Neuronal stem cell (in vitro differentiated cells): ENCODE measurements at regions not wholly inside any gene's neighbourhood (a gene's known extent, or its start where the extent isn't known, plus 50 kb on each side); places are given as distances from the start of the nearest gene placed in this dataset.

Experiments used
- DNase-seq: peaks from one replicate; pipeline ENCODE4 v3.0.0-alpha.2; 2013; ENCODE audit warnings: low spot score
- H2AFZ ChIP-seq: one replicate; pipeline ENCODE4 v1.6.1; 2013; ENCODE audit warnings: mild to moderate bottlenecking, low read length, inconsistent platforms
- H2AK5ac ChIP-seq: 2 replicates; pipeline ENCODE4 v1.6.1; 2013; ENCODE audit warnings: low read depth, mild to moderate bottlenecking, inconsistent platforms, low read length, moderate library complexity, mixed read lengths
- H2BK120ac ChIP-seq: 2 replicates; pipeline ENCODE4 v1.6.1; 2013; ENCODE audit warnings: low read depth, mild to moderate bottlenecking, inconsistent platforms, low read length, moderate library complexity, mixed read lengths
- H2BK12ac ChIP-seq: one replicate; pipeline ENCODE4 v1.6.1; 2013; ENCODE audit warnings: low read length, inconsistent platforms
- H2BK15ac ChIP-seq: 2 replicates; pipeline ENCODE4 v1.6.1; 2013; ENCODE audit warnings: mild to moderate bottlenecking, low read length, inconsistent platforms, mixed read lengths
- H2BK5ac ChIP-seq: one replicate; pipeline ENCODE4 v1.6.1; 2013; ENCODE audit warnings: inconsistent platforms, mild to moderate bottlenecking, low read length, moderate library complexity
- H3K14ac ChIP-seq: one replicate; pipeline ENCODE4 v1.6.1; 2013; ENCODE audit warnings: low read length, inconsistent platforms
- H3K18ac ChIP-seq: 2 replicates; pipeline ENCODE4 v1.6.1; 2013; ENCODE audit warnings: low read length, inconsistent platforms
- H3K23ac ChIP-seq: 2 replicates; pipeline ENCODE4 v1.6.1; 2013; ENCODE audit warnings: low read depth, mild to moderate bottlenecking, mixed read lengths, low read length, inconsistent platforms; ENCODE audit not compliant: poor library complexity
- H3K27ac ChIP-seq: replicated peaks from 3 replicates; pipeline ENCODE4 v1.5.1; 2013; ENCODE audit warnings: low read length, inconsistent platforms
- H3K27me3 ChIP-seq, 3 experiments: 2 replicates each; pipeline ENCODE4 v1.6.1; 2013; ENCODE audit warnings: low read length in 3 of 3, mild to moderate bottlenecking in 2 of 3, inconsistent platforms in 1 of 3, low read depth in 1 of 3, mixed read lengths in 1 of 3, moderate library complexity in 1 of 3; ENCODE audit not compliant: control insufficient read depth in 3 of 3, insufficient read depth in 3 of 3
- H3K36me3 ChIP-seq, 2 donors: replicated peaks in 1 of 2; 2 replicates each; pipeline ENCODE4 v1.6.1; 2013; ENCODE audit warnings: low read length in 2 of 2; ENCODE audit not compliant: control insufficient read depth in 2 of 2, insufficient read depth in 2 of 2
- H3K4ac ChIP-seq: 2 replicates; pipeline ENCODE4 v1.6.1; 2013; ENCODE audit warnings: inconsistent platforms, mild to moderate bottlenecking, low read length, moderate library complexity
- H3K4me1 ChIP-seq, 2 donors: 1 replicate in 1 of 2; 2 replicates in 1 of 2; pipeline ENCODE4 v1.6.1; 2013; ENCODE audit warnings: low read length in 2 of 2, low read depth in 1 of 2; ENCODE audit not compliant: control insufficient read depth in 2 of 2, insufficient read depth in 1 of 2
- H3K4me2 ChIP-seq: one replicate; pipeline ENCODE4 v1.6.1; 2013; ENCODE audit warnings: mild to moderate bottlenecking, low read length, inconsistent platforms; ENCODE audit not compliant: insufficient read depth, poor library complexity, severe bottlenecking
- H3K4me3 ChIP-seq, 2 donors: 2 replicates each; pipeline ENCODE4 v1.5.1; 2013; ENCODE audit warnings: low read length in 2 of 2, mild to moderate bottlenecking in 2 of 2, inconsistent platforms in 1 of 2, moderate library complexity in 1 of 2
- H3K79me1 ChIP-seq: one replicate; pipeline ENCODE4 v1.6.1; 2013; ENCODE audit warnings: low read depth, mild to moderate bottlenecking, inconsistent platforms, low read length, moderate library complexity
- H3K9ac ChIP-seq: one replicate; pipeline ENCODE4 v1.6.1; 2013; ENCODE audit warnings: mild to moderate bottlenecking, low read depth, low read length, inconsistent platforms; ENCODE audit not compliant: poor library complexity
- H3K9me3 ChIP-seq, 2 donors: replicated peaks in 1 of 2; 2 replicates each; pipeline versions ENCODE3 to v1.6.1; 2013; ENCODE audit warnings: low read length in 2 of 2, mild to moderate bottlenecking in 2 of 2, inconsistent platforms in 1 of 2, low read depth in 1 of 2, mixed read lengths in 1 of 2, moderate library complexity in 1 of 2; ENCODE audit not compliant: control insufficient read depth in 2 of 2, insufficient read depth in 1 of 2
- H4K8ac ChIP-seq: one replicate; pipeline ENCODE4 v1.6.1; 2013; ENCODE audit warnings: low read depth, mild to moderate bottlenecking, inconsistent platforms, low read length, moderate library complexity
- H4K91ac ChIP-seq: one replicate; pipeline ENCODE4 v1.6.1; 2013; ENCODE audit warnings: low read length, low read depth, mild to moderate bottlenecking, inconsistent platforms; ENCODE audit not compliant: poor library complexity
- WGBS, 2 donors: extraction: QIAGEN DNeasy Blood & Tissue Kit; methylation state at CpG; one replicate each; pipeline ENCODE4 v1.1.7; 2013; ENCODE audit warnings: missing lambda C conversion rate in 2 of 2, mixed read lengths in 1 of 2; ENCODE audit not compliant: insufficient read length in 2 of 2, insufficient replicate concordance in 1 of 2; ENCODE audit errors: extremely low coverage in 2 of 2; 5-methylcytosine and 5-hydroxymethylcytosine counted together

DNA sequence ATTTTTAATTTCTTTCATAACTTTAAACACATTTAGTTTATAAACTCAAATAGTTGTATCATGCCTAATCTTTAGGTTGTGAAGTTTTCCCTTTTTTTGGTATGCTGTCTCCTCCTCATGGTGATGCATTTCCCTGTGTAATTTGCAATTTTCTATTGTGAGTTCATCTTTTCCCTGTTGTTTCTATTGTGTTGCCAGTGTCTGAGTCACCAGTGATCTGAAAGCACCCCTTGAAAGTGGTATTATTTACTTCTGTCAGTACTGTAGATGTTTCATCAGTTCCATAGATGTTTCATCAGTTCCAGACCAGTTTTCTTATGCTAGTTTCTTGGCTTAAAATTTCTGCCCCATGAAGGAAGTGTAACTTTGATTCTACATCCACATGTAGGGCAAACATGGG lies 80.6 kb downstream of the OXSM start:
- H2BK15ac ChIP-seq, result no peak overlapping the region
- no peak for DNase-seq
- no peak overlapping the region for H3K23ac ChIP-seq
- no peak overlapping the region for H2BK12ac ChIP-seq
- no peak overlapping the region for H2AFZ ChIP-seq
- no peak overlapping the region for H2AK5ac ChIP-seq
- H2BK5ac ChIP-seq, result no peak overlapping the region
- H3K4me2 ChIP-seq, result no peak overlapping the region
- no peaks in the 10 kb centered on the region for H3K27me3 ChIP-seq
- H3K4me1 ChIP-seq, result no peaks in the 10 kb centered on the region
- no peak overlapping the region for H3K14ac ChIP-seq
- no peaks in the 10 kb centered on the region for H3K79me1 ChIP-seq
- no peaks in the 10 kb centered on the region for H3K9me3 ChIP-seq
- no peak overlapping the region for H3K4me3 ChIP-seq
- no peak overlapping the region for H3K18ac ChIP-seq
- no peak overlapping the region for H3K4ac ChIP-seq
- no peak overlapping the region for H4K91ac ChIP-seq
- H4K8ac ChIP-seq, result no peak overlapping the region
- no peak overlapping the region for H3K9ac ChIP-seq
- H3K36me3 ChIP-seq, result no peaks in the 10 kb centered on the region
- H3K27ac ChIP-seq, result no peak overlapping the region
- no peak overlapping the region for H2BK120ac ChIP-seq

GRCh38 chr3:25872200-25872877 lies 82.4 kb downstream of the OXSM start:
- no peak overlapping the region for H2BK12ac ChIP-seq
- no peak overlapping the region for H3K9ac ChIP-seq
- no peaks in the 10 kb centered on the region for H3K9me3 ChIP-seq
- H2BK120ac ChIP-seq, result no peak overlapping the region
- H4K91ac ChIP-seq, result no peak overlapping the region
- H3K4me2 ChIP-seq, result no peak overlapping the region
- no peaks in the 10 kb centered on the region for H3K4me1 ChIP-seq
- no peak overlapping the region for H3K27ac ChIP-seq
- H3K4ac ChIP-seq, result no peak overlapping the region
- H4K8ac ChIP-seq, result no peak overlapping the region
- H2AFZ ChIP-seq, result no peak overlapping the region
- no peak for DNase-seq
- H3K36me3 ChIP-seq, result no peaks in the 10 kb centered on the region
- H3K4me3 ChIP-seq, result no peak overlapping the region
- no CpG with 5 or more reads among the region's 3 CpGs for WGBS, 2 donors
- no peak overlapping the region for H3K23ac ChIP-seq
- H3K18ac ChIP-seq, result no peak overlapping the region
- H2BK15ac ChIP-seq, result no peak overlapping the region
- H3K14ac ChIP-seq, result no peak overlapping the region
- H3K27me3 ChIP-seq, result no peaks in the 10 kb centered on the region
- H2AK5ac ChIP-seq, result no peak overlapping the region
- no peak overlapping the region for H2BK5ac ChIP-seq
- H3K79me1 ChIP-seq, result peaks cover 2% of the 10 kb centered on the region

DNA sequence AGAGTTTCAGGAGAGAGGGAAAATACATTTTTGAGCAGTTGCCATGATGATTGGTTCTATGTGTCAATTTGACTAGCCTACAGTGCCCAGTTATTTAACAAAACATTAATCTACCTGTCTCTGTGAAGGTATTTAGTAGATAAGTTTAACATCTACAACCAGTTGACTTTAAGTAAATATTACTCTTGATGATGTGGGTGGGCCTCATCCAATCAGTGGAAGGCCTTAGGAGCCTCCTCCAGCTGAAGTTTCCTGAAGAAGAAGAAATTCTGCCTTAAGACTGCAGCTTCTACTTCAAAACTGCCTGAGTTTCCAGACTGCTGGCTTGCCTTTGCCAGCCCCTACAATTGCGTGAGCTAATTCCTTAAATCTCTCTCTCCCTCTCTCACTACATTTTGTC lies 93.6 kb downstream of the OXSM start:
- Histone ChIP-seq H3K79me1 (no peaks in the 10 kb centered on the region), H2BK15ac (no peak overlapping the region), H4K91ac (no peak overlapping the region), H2AK5ac (no peak overlapping the region), H3K27ac (no peak overlapping the region), H3K4me1 (no peaks in the 10 kb centered on the region), H4K8ac (no peak overlapping the region), H3K14ac (no peak overlapping the region), H3K4ac (no peak overlapping the region), H2BK12ac (no peak overlapping the region), H2BK5ac (no peak overlapping the region), H3K36me3 (no peaks in the 10 kb centered on the region), H3K23ac (no peak overlapping the region), H3K18ac (no peak overlapping the region), H3K4me2 (no peak overlapping the region), H3K9ac (no peak overlapping the region), H3K4me3 (no peak overlapping the region), H3K27me3 (no peaks in the 10 kb centered on the region), H3K9me3 (no peaks in the 10 kb centered on the region), H2BK120ac (no peak overlapping the region), H2AFZ (no peak overlapping the region)
- WGBS, 2 donors, result no CpG with 5 or more reads among the region's 1 CpG
- DNase-seq, result no peak

DNA sequence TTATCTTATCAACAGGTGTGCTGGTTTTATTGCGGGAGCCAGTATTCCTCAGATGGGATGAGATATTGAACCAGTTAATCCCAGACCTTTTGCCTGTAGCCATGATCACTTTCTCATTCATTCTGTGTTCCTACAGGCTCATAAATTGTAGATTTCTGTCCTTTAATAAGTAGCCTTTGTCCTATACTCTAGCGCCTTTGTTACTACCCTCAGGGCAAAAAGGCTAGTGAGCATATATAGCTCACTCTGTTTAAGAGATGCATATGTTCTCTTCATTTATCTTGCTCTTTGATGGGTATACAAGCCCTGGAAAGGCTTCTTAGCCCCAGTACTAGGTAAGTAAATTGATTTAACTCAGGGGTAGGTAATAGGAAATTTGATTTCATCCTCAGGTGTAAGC lies 95.1 kb downstream of the OXSM start:
- Histone ChIP-seq H2AK5ac (no peak overlapping the region), H2BK5ac (no peak overlapping the region), H4K8ac (no peak overlapping the region), H3K14ac (no peak overlapping the region), H3K27ac (no peak overlapping the region), H3K9me3 (no peaks in the 10 kb centered on the region), H3K4me1 (no peaks in the 10 kb centered on the region), H3K79me1 (no peaks in the 10 kb centered on the region), H2AFZ (no peak overlapping the region), H3K4ac (no peak overlapping the region), H3K4me2 (no peak overlapping the region), H3K36me3 (no peaks in the 10 kb centered on the region), H2BK12ac (no peak overlapping the region), H3K27me3 (no peaks in the 10 kb centered on the region), H3K9ac (no peak overlapping the region), H3K23ac (no peak overlapping the region), H3K18ac (no peak overlapping the region), H4K91ac (no peak overlapping the region), H2BK15ac (no peak overlapping the region), H3K4me3 (no peak overlapping the region), H2BK120ac (no peak overlapping the region)
- DNase-seq, result no peak
- WGBS, 2 donors, result no CpG with 5 or more reads among the region's 2 CpGs
